ENCODE measurements at regions not wholly inside any gene's neighbourhood (a gene's known extent, or its start where the extent isn't known, plus 50 kb on each side); places are given as distances from the start of the nearest gene placed in this dataset.

GRCh38 chr4:20641976-20642375 lies 58.3 kb upstream of the PACRGL start:
- Mint-ChIP-seq H3K9me3 (no peaks in the 10 kb centered on the region), H3K27ac (no peak overlapping the region), H3K36me3 (ENCODE audit: insufficient read depth in 2 of 2) (no peaks in the 10 kb centered on the region), H3K4me3 (no peak overlapping the region), H3K4me1 (ENCODE audit: low read depth) (no peaks in the 10 kb centered on the region), H3K27me3 (ENCODE audit: low read depth) (no peaks in the 10 kb centered on the region)
- no peak for DNase-seq
- no peak for ATAC-seq (replicated peaks in 1 of 2)

DNA sequence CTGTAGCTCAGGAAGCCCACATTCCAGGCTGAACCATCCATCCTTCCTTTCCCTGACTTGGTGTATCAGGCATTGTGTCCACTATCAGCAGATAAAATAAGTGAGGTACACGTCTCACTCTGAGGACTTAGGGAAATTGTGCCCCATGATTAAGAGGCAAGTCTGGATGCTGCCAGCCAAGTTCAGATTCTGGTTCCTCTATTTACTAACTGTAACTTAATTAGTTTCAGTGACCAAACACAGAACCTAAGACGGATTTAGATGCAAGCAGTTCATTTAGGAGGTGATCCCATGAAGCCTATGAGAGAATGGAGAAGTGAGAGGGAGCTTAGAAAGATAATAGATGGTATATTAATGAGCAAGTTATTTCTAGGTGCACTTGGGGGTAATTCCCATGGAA lies 56.6 kb upstream of the PACRGL start:
- H3K4me3 Mint-ChIP-seq: no peak overlapping the region

DNA sequence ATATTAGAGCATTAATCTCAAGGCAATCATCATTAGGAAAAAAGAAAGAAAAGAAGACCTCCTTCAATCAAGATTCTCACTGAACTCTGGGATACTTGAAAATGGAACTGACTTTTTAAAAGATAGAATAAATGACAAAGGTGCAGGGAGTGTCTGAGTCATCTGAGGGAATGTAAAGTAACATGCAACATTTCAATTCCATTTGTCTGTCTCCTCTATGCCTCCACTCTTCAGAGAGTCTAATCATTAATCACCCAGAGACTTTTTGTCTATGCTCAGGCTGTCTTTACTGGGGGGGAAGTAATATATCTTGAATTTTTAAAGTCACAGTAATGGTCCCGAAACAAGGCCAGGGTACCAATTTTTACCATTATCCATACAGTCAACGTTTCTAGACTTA lies 55.0 kb upstream of the PACRGL start:
- Mint-ChIP-seq H3K27ac (no peak overlapping the region), H3K4me1 (ENCODE audit: low read depth) (no peaks in the 10 kb centered on the region), H3K9me3 (no peaks in the 10 kb centered on the region), H3K36me3 (ENCODE audit: insufficient read depth in 2 of 2) (no peaks in the 10 kb centered on the region), H3K27me3 (ENCODE audit: low read depth) (peaks cover 11% of the 10 kb centered on the region), H3K4me3 (no peak overlapping the region)
- ATAC-seq (replicated peaks in 1 of 2) (no peak), DNase-seq (no peak)

More for the DNA sequence above, 56.6 kb upstream of the PACRGL start:
- no peaks in the 10 kb centered on the region for H3K4me1 Mint-ChIP-seq (ENCODE audit: low read depth)
- no peak overlapping the region for H3K27ac Mint-ChIP-seq
- H3K36me3 Mint-ChIP-seq (ENCODE audit: insufficient read depth in 2 of 2): no peaks in the 10 kb centered on the region
- no peaks in the 10 kb centered on the region for H3K9me3 Mint-ChIP-seq
- peaks cover 3% of the 10 kb centered on the region for H3K27me3 Mint-ChIP-seq (ENCODE audit: low read depth)
- no peak for ATAC-seq (replicated peaks in 1 of 2)
- DNase-seq: no peak

DNA sequence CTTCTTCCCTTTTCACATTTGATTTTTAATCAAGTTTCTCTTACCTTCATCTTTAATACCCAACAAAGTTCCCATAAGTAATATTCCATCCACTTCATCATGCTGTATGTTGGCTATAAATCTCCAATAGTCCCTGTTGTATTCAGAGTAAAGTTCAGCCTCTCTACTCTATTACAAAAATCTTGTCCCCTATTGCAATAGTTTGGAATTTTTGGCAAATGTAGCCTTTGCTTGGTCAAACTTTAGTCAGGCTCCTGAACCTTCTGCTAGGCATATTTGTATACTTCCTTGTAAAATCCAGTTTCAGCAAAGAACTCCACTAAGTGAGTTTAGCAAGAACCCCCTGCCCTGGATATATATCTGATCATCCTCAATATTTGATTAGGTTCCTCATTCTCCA lies 54.0 kb upstream of the PACRGL start:
- no peak overlapping the region for H3K4me3 Mint-ChIP-seq
- peaks cover 11% of the 10 kb centered on the region for H3K27me3 Mint-ChIP-seq (ENCODE audit: low read depth)
- ATAC-seq (replicated peaks in 1 of 2) (no peak), DNase-seq (no peak)
- no peaks in the 10 kb centered on the region for H3K36me3 Mint-ChIP-seq (ENCODE audit: insufficient read depth in 2 of 2)
- H3K4me1 Mint-ChIP-seq (ENCODE audit: low read depth): no peaks in the 10 kb centered on the region
- H3K9me3 Mint-ChIP-seq: no peaks in the 10 kb centered on the region
- no peak overlapping the region for H3K27ac Mint-ChIP-seq

Data from activated T-cell treated with anti-CD3 and anti-CD28 coated beads, Interleukin-2, amount 50 U/mL, for 72 hours (primary cell).